ENCODE measurements at regions not wholly inside any gene's neighbourhood (a gene's known extent, or its start where the extent isn't known, plus 50 kb on each side); places are given as distances from the start of the nearest gene placed in this dataset.

DNA sequence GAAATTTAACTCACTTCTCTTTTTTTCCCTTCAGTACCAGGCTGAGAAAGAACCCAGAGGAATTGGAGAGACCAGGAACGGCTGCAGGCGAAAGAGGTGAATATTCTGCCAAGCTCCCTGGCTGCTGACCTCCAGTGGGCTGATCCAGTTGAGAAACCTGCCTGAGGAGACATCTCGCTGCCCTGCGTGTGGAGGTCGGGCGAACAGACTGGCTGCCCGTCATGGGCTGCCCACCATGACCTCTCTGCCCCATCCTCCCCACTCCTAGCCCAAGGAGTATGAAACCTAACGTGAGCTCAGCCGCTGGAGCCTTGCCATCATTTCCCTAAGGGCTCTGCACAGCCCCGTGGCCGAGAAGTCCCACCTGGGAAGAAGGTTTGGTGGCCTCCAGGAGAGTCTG is 148.8 kb upstream of the SALL3 start:
- FAIRE-seq = no peak

DNA sequence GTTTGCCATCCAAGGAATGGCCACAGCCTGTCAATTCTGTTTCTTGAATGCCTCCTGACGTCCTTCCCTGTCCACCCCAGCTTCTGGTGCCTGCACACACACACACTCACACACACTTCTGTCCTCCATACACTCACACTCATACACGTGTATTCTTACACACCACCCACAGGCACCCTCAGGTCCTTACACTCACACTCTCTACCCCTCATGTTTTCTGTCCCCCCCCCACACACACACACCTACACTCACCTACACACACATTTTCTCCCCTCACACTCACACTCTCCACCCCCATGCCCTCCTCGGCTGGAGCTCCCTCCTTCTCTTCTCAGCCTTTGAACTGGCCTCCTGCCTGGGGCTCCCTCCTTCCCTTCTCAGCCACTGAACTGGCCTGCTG is 148.0 kb upstream of the SALL3 start:
- FAIRE-seq = no peak

DNA sequence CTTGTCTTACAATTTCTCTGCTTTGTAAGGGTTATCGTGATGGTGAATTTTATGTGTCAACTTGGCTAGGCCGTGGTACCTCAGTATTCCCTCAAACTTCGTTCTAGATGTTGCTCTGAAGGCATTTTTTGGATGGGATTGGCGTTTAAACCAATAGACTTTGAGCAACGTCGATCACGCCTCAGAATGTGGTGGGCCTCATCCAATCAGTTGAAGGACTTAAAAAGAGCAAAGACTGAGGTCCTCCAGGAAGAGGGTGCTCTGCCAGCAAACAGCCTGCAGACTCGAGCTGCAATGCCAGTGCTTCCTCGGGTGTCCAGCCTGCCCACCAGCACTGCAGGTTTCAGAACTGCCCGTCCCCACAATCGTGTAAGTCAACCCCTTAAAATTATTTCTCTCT is 145.8 kb upstream of the SALL3 start:
- FAIRE-seq = no peak

DNA sequence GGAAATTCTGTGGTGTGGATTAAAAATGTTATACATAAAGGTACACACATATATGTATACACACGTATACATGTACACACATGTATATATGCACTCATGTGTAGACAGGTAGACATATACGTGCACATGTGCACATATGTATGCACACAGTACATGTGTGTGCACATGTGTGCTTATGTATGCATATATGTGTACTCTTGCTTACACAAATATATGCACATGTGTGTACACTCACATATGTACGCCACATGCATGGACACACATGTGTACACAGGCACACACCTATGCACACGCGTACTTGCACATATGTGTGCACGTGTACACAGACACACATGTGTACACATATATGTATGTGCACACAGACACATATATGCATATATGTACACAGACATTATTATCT is 142.8 kb upstream of the SALL3 start:
- FAIRE-seq = no peak

DNA sequence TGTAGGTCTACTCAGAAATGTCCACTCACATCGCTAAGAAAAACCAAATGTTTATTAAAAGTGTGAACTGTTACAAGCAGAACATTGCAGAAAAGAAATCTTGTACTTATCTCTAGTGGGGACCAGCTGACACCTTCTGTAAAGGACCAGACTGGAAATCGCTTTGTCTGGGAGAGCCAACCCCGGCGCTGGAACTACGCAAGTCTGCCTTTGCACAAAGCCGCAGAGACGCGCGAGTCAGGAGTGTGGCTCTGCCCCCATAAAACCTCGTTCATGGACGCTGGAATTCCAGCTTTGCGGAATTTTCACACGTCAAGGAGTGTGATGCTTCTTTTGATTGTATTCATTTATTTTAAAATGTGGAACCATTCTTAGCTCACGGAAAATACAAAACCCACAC is 141.9 kb upstream of the SALL3 start:
- FAIRE-seq = no peak

DNA sequence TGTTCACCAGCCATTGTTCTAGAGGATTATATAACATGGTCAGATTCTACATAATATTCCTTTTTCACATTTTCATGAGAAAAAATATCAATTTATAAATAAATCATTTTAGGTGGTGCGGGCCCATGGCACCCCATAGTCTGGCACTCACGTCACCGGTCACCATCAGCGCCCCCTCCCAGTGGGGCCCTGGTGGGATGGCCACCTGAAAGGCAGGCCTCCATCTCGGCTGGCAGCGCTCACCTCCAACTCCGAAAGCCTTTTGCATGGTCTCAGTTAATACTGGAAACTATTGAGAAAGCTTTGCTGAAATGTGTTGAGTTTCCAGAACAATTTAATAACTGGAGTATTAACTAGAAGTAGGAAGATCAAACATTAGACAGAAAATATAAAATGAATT is 141.4 kb upstream of the SALL3 start:
- no peak for FAIRE-seq

DNA sequence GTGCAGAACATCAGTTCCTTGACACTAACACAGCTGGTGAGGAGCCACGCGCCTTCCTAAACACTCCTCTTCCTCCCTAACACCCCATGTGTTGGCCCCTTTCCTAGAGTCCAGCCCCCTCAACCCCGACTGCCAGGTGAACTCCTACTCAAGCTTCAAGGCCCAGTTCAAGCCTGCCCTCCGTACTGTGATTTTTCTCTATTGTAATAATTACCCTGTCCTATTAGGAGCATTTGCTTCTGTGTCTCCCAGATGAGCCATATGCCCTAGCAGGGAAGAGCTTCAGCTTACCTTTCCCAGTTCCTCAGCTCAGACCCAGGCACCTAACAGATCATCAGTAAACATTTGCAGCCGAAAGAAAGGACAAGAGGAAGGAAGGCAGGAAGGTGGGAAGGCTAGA is 130.6 kb upstream of the SALL3 start:
- FAIRE-seq = no peak

DNA sequence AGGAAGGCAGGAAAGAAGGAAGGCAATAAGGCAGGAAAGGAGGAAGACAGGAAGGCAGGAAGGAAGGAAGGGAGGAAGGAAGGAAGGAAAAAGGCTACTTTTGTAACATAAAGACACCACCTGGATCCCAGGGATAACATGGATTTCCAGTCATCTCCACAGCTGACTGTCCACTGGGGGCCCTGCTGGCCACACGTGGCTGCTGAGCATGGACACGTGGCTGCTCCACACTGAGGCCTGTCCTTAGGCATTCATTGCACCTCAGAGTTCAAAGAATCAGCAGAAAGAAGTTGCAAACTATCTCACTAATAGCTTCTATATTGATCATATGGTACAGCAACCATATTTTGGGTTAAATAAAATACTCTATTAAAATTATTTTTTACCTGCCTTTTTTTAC is 130.2 kb upstream of the SALL3 start:
- no peak for FAIRE-seq

DNA sequence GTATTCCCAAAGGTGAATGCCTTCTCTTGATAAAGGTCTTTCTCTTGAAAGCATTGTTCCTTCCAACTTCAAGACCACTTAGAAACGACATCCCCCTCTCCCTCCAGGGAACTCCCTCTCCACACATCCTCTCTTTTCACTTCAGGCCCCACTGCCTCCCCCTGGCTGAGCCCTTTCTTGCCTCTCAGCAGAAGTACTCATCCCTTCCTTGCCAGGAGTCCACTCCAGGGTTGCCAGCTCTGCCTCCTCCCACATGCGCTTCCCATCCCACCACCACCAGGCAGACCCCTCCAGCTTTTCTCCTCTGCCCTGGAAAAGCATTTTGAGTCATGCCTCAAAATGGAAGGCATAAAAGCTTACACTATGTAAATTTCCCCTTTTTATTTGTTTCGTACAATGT is 126.3 kb upstream of the SALL3 start:
- FAIRE-seq = no peak

DNA sequence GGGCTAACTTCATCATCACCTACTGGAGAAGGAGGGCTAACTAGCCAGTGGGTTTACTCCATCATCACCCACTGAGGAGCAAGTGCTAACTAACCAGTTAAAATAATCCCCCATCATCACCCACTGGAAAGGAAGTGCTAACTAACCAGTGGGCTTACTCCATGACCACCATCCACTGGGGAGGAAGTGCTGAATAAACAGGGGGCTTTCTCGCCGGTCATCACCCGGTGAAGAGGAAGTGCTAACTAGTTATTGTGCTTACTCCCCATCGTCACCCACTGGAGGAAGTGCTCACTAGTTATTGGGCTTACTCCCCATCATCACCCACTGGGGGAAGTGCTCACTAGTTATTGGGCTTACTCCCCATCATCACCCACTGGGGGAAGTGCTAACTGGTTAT is 124.4 kb upstream of the SALL3 start:
- no peak for FAIRE-seq

DNA sequence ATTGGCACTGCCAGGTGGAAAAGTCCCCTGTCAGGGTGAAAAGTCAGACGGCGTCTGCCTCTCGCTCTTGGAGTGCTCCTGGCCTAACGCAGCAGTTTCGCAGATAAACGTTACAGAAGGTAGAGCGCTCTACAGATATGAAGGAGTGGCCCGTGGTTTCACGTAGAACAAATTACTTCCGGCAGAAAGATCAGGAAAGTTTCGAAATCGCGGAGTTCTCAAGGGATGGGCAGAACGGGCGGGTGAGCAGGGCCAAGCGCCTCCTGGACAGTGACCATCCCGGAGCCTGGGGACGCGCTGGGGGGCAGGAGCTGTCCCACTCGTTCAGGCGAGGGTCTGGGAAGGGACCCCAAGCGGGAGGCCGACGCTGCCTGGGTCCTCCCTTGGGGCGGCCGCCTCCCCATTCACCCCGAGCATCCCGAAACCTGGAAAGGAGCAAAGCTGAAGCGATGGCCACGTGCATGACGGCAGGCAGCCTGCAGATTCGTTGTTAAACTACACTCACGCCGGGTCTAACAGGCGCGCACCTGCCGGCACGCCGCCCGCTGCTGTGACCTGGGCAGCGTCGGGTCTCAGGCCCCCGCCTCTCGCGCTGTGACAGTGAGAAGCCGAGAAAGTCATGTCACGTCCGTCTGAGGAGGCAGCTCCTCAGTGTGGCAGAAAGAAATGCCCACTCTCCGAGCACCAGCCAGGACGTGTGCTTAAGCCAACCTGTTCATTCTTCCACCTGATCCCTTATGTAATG is 122.9 kb upstream of the SALL3 start:
- FAIRE-seq = no peak

DNA sequence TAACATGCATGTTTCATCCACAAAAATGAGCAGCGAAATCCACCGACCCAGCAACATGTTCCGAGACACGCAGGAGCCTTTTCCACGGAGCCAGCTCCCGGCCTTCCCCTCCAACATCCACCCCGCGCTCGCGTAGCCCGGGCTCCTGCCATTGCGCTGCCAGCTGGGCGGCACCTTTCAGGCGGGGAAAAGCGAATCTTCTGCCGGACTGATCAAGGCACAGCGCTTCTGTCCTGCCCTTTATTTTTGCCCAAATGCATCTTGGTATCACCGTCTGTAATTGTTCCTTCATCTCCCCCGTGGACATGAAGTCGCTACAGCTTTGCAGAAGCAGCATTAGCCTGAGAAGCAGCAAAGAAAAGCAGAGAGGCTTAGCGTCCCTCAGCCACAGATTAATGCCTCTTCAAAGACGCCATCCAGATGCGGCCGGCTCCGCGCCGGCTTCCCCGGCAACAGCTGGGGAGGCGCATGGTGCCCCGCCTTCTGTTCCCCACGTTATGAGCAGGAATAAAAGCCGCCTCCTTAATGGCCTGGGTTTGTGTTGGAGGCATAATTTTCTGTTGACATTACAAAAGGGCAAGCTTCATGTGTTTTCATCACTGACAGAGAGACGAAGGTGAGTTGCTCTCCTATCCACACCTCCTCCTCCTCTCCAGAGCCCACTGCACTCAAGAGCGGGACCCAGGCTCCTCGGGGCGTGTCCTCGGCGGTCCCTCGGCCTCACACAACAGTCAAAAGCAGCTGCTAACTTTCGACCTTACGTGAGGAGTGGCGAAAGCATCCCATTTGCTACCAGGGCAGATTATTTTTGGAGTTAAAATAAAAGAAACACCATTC is 122.1 kb upstream of the SALL3 start:
- FAIRE-seq = no peak

DNA sequence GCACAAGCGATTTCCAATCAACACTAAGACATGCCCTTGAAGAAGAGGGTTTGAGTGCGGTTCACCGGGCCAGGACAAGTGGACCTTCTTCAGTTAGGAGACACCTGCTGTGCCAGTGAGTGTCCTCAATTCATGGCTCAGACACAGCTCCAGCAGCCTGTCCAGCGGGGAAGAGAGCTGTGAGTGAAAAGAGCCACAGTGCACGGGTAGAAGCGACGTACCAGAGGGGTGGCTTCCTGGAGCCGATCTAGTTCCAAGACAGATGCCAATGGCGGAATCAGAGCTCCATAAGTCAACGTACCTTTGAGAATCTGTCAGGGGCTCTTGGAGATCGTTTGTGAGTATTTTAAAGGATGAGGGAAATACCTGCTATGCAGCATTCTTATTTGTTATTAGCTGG is 119.9 kb upstream of the SALL3 start:
- FAIRE-seq = no peak

DNA sequence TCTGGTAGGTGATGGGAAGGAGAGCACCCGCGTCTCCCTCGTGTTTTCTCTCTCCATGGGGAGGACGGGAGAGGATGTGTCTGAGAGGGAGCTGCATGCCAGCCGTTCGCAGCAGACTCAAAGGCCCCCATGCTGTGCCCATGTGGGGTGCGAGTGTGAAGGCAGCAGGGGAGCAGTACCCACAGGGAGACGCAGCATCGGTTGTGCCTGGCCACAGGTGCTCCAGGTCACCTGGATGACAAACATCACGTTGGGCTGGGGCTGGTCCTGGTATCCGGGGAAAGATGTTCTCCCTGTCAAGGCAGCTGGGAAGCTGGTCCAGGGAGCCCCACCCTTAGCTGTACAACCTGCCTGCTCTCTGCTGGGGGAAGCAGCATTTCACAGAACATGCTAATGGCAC is 119.5 kb upstream of the SALL3 start:
- no peak for FAIRE-seq

DNA sequence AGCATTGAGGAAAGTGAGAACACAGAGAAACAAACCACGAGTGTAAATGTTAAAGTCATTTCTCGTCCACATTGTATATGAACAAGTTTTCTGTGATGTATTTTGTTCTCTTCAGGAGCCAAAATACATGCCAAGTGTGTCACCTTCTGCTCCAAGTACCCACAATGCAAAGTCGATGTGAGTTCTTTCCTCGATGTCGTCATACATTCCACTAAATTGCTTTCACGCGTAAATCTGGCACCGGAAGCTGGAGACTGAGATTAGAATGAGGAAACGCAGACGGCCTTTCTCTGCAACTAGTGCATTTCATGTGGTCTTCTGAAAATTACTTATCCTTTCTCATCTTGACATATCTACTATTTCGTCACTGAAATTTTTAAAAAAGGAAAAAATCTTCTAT is 118.5 kb upstream of the SALL3 start:
- no peak for FAIRE-seq

DNA sequence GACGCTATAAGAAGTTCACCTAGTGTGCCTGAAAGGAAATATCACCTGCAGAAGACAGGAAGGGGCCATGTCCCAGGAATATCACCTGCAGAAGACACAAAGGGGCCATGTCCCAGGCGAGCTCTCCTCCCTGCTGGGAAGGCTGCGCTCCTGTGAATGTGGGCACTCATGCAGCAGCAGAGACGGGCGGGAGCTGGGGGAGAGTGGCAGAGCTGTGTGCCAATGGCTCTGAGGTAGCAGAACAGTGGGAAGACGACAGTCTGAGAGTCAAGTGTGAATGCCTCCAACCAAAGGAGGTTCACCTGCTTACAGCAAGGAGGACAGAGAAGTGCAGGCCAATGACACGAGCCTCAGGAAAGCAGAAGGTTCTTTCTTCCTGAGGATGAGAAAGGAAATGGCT is 117.9 kb upstream of the SALL3 start:
- no peak for FAIRE-seq

DNA sequence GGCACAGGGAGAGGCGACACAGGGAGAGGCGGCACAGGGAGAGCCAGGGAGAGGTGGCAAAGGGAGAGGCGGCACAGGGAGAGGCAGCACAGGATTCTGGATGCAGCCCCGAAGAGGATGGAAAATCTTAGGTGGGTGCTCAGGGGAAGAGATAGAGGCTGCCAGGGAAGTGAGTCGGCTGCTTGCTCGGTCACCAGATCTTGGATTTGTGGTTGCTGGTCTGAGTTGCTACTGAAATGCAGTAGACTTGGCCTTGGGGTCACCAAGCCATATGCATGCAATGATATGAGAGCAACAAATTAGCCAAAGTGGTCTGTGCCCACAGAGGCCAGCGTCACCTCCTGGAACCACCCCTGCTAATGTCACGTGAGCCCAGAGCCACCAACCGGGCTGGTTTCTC is 117.2 kb upstream of the SALL3 start:
- no peak for FAIRE-seq

DNA sequence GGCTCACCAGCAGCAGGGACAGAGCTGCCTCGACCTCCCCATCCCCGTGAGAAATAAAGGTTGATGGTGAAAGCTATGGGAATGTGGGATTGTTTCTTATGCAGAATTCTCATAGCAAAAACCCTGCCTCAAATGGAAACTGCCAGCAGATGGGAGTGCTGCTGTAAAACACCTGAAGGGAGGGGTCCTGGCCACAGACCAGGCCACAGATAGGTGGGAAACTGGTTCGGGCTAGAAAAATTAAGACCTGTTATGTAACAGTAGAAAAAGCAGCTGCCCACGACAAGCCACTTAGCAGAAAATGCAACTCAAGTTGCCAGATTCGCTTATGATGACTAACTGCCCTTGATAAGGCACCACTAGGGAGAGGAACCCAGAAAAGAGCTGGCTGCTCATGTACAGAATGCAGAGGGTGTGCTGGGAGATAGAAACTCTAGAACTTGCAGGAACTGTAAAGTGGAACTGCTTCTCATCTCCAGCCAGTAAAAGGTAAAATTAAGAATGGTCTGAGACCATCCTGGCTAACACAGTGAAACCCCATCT is 114.5 kb upstream of the SALL3 start:
- no peak for FAIRE-seq

DNA sequence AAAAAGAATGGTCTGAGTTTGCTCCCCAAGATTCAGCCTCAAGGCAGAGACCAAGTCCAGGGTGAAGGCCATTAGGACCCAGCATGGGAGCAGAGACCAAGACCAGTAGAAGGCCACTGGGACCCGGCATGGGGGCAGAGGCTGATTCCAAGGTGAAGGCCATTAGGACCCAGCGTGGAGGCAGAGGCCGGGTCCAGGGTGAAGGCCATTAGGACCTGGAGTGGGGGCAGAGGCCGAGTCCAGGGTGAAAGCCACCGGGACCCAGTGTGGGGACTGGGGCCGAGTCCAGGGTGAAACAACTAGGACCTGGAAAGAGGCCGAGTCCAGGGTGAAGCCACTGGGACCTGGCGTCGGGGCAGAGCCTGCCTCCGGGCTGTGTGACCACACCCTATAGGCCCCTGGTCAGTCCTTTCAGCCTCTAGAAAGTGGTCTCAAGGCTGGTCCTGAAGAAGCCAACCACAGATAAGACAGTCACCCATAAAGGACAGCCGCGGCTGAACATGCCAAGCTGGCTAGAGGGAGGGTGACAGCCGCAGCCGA is 113.8 kb upstream of the SALL3 start:
- no peak for FAIRE-seq

DNA sequence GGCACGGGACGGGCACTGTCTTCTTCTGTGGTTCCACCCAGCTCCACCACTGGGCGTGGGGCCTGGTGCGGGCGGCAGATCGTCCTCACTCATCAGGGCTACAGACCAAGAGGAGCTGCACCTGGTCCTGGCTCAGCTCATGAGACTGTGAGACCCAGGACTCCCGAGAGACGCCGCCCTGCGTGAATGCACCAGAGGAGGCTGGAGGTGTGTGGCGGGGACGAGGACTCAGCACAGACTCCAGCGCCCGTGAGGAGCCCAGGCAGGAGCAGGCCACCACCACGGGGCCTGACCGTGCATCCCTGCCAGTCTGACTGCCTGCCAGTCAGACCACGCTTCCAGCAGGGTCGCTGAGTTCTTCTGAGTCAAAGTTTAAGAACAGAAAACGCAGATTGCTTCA is 112.5 kb upstream of the SALL3 start:
- no peak for FAIRE-seq

DNA sequence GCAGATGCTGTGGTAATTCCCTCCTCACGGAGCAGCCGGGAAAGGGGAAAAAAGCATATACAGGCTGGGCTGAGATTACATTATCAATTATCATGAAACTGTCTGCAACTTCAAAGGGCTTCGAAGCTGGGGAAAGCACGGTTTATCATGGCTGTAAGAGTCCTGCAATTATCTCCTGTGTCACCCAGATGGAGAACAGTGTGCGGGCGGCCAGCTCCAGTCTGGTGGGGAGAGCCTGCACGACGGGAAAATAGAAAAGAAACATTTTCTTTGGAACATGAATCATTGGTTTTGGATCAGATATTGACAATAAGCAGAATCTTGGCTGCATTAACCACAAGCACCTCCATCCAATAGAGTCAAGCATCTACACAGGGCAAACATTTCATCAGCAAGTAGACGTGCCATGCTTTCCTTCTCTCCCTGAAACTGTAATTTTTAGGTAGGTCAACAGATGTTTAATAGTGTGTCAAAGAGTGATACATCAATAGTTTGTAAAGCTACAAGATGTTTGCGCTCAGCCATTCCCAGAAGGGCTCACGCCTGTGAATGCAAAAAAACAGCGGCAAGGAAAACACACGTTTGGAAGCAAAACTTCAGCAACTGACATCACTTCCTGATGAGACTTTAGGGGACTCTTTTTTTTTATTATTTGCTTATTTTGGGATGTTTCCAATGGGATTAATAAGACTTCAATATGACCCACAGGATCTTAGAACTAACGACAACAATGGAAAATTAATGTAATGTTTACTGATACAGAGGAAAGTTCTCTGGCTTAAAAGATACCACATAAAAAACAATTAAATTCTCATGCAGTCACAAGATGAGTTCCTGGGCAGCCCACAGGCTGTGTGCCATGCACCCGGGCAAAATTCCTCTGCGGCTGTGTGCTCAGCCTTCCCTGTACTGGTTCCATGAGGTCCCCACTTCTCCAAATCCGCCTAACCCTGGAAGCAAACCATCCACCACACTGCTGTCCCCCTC is 111.0 kb upstream of the SALL3 start:
- FAIRE-seq = no peak

DNA sequence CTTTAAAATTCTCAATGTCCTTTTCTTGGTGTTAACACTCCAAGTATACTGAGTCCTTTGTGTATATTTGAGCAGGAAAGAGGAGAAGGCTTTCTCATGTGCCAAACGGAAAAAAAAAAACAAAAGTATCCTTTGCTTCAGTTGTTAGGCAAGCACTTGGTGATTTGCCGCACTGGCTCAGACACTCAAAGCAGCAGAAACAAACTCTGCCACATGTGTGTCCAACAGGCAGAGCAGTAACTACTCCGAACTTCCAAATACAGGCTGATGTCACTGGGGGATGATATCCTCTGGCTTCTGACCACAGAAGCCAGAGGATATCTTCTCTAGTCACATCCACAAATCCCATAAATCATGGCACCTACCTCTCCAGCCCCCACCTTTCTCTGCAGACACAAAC is 108.0 kb upstream of the SALL3 start:
- FAIRE-seq = no peak
